Caco-2 (cell line): ENCODE measurements at regions not wholly inside any gene's neighbourhood (a gene's known extent, or its start where the extent isn't known, plus 50 kb on each side); places are given as distances from the start of the nearest gene placed in this dataset.

Experiments
- BruUV-seq: library from RNA; stranded (reverse); fragments of 400-500 nt; replicated peaks from 2 replicates; lab custom pipeline; 2021; lab: Mats Ljungman, UMichigan
- CTCF ChIA-PET: fragments of 300-600 bp; sonication (Branson Sonifier 250); formaldehyde crosslinking; loops from one replicate; lab custom pipeline; 2022; ENCODE audit warnings: antibody characterized with exemption; lab: Charles Lee
- POLR2A ChIA-PET: fragments of 300-600 bp; sonication (Branson Sonifier 250); formaldehyde crosslinking; loops from one replicate; lab custom pipeline; 2022; ENCODE audit warnings: antibody characterized with exemption; lab: Charles Lee
- DNase-seq, 2 experiments: peaks; one replicate each; pipeline versions ENCODE4 v3.0.0 to v3.0.0-alpha.2; 2020 to 2022
- H3K27me3 ChIP-seq: replicated peaks from 2 replicates; pipeline ENCODE4 v1.6.0; 2011; ENCODE audit warnings: low read length; ENCODE audit not compliant: control insufficient read depth, insufficient read depth
- H3K36me3 ChIP-seq: 2 replicates; pipeline ENCODE4 v1.5.1; 2011; ENCODE audit warnings: low read length; ENCODE audit not compliant: control insufficient read depth, insufficient read depth
- H3K4me1 ChIP-seq: fragments of 250-450 bp; sonication (Bioruptor Pico); 2 replicates; pipeline ENCODE4 v1.5.1; 2020; ENCODE audit warnings: mild to moderate bottlenecking
- H3K4me3 ChIP-seq: 2 replicates; pipeline ENCODE4 v1.5.1; 2011; ENCODE audit warnings: low read depth, mild to moderate bottlenecking, control low read depth, low read length
- H3K9me3 ChIP-seq: fragments of 250-450 bp; sonication (Bioruptor Pico); 2 replicates; pipeline ENCODE4 v1.5.1; 2020; ENCODE audit warnings: mild to moderate bottlenecking, moderate library complexity
- H3K27ac Mint-ChIP-seq: one replicate; pipeline ENCODE4 v1.8.0; 2022; ENCODE audit warnings: mixed read lengths; ENCODE audit not compliant: unreplicated experiment
- H3K27me3 Mint-ChIP-seq: one replicate; pipeline ENCODE4 v1.8.0; 2022; ENCODE audit warnings: mixed read lengths; ENCODE audit not compliant: insufficient read depth, unreplicated experiment
- H3K36me3 Mint-ChIP-seq: one replicate; pipeline ENCODE4 v1.8.0; 2022; ENCODE audit warnings: mild to moderate bottlenecking, mixed read lengths; ENCODE audit not compliant: insufficient read depth, unreplicated experiment
- H3K4me1 Mint-ChIP-seq: one replicate; pipeline ENCODE4 v1.8.0; 2022; ENCODE audit warnings: low read depth, mixed read lengths; ENCODE audit not compliant: unreplicated experiment
- H3K4me3 Mint-ChIP-seq: one replicate; pipeline ENCODE4 v1.8.0; 2022; ENCODE audit warnings: mild to moderate bottlenecking, moderate library complexity, mixed read lengths; ENCODE audit not compliant: unreplicated experiment
- H3K9me3 Mint-ChIP-seq: one replicate; pipeline ENCODE4 v1.8.0; 2022; ENCODE audit warnings: mixed read lengths; ENCODE audit not compliant: unreplicated experiment
- CTCF ChIP-seq, 2 experiments: fragments of 200-600 bp in 1 of 2; IDR thresholded peaks; 1 replicate in 1 of 2; 2 replicates in 1 of 2; pipeline versions ENCODE4 v1.5.1 to v1.8.0; 2011 to 2022; ENCODE audit warnings: antibody characterized with exemption in 1 of 2, control low read depth in 1 of 2, inconsistent platforms in 1 of 2, low read depth in 1 of 2, low read length in 1 of 2, mild to moderate bottlenecking in 1 of 2, moderate library complexity in 1 of 2; ENCODE audit not compliant: insufficient read depth in 1 of 2, severe bottlenecking in 1 of 2, unreplicated experiment in 1 of 2
- intact Hi-C: fragments of 100-400 bp; cut with micrococcal nuclease; formaldehyde crosslinking; loops from one replicate; pipeline ENCODE4 v1.10.0; 2022; ENCODE audit not compliant: unreplicated experiment

DNA sequence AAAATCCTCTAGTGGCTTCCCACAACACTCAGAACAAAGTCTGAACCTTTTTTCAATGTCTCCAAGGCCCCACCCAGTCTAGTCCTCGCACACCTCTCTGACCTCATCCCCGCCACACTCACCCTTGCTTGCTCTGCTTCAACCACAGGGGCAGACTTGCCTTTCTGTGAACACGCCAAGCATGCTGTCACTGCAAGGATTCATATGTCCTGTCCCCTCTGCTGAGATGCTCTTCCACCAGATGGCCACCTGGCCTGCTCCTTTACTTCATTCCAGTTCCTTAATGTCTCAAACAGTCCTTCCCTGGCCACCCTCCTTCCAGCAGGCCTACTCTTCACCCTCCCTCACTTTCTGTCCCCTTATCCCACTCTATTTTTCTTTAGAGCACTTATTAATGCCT is 60.6 kb upstream of the ARHGAP20 start:
- TF ChIP-seq CTCF (IDR thresholded peaks at IDR 0.05; ENCODE audit: insufficient read depth in 1 of 2, low read depth in 1 of 2, low read length in 1 of 2, severe bottlenecking in 1 of 2, unreplicated experiment in 1 of 2): no peak
- CTCF ChIA-PET: no interaction called here

GRCh38 chr11:110766316-110766715 is 54.1 kb upstream of the ARHGAP20 start:
- no peak for DNase-seq
- no peak overlapping the region for H3K4me3 Mint-ChIP-seq
- ChIA-PET POLR2A (no interaction called here), CTCF (no interaction called here)
- Histone ChIP-seq H3K4me3 (no peak overlapping the region), H3K36me3 (no peaks in the 10 kb centered on the region), H3K9me3 (no peaks in the 10 kb centered on the region), H3K27me3 (no peaks in the 10 kb centered on the region), H3K4me1 (no peaks in the 10 kb centered on the region)
- no peak overlapping the region for H3K27ac Mint-ChIP-seq
- H3K4me1 Mint-ChIP-seq: no peaks in the 10 kb centered on the region
- BruUV-seq: no TSS peak
- no peaks in the 10 kb centered on the region for H3K9me3 Mint-ChIP-seq
- intact Hi-C loops: no loop called here
- no peak for TF ChIP-seq CTCF (IDR thresholded peaks at IDR 0.05; ENCODE audit: insufficient read depth in 1 of 2, low read depth in 1 of 2, low read length in 1 of 2, severe bottlenecking in 1 of 2, unreplicated experiment in 1 of 2)
- H3K36me3 Mint-ChIP-seq: no peaks in the 10 kb centered on the region
- H3K27me3 Mint-ChIP-seq: peaks cover 13% of the 10 kb centered on the region

More for the DNA sequence above, 60.6 kb upstream of the ARHGAP20 start:
- no peak overlapping the region for H3K4me3 ChIP-seq
- H3K36me3 ChIP-seq: no peaks in the 10 kb centered on the region
- H3K4me3 Mint-ChIP-seq: no peak overlapping the region
- H3K9me3 ChIP-seq: no peaks in the 10 kb centered on the region
- no peaks in the 10 kb centered on the region for H3K4me1 ChIP-seq
- BruUV-seq: no TSS peak
- H3K4me1 Mint-ChIP-seq: no peaks in the 10 kb centered on the region
- no peaks in the 10 kb centered on the region for H3K36me3 Mint-ChIP-seq
- no peaks in the 10 kb centered on the region for H3K27me3 ChIP-seq
- DNase-seq: peak in 1 of 2 experiments; percentile 35
- intact Hi-C loops: no loop called here
- POLR2A ChIA-PET: no interaction called here
- no peaks in the 10 kb centered on the region for H3K9me3 Mint-ChIP-seq
- H3K27me3 Mint-ChIP-seq: peaks cover 13% of the 10 kb centered on the region
- no peak overlapping the region for H3K27ac Mint-ChIP-seq

DNA sequence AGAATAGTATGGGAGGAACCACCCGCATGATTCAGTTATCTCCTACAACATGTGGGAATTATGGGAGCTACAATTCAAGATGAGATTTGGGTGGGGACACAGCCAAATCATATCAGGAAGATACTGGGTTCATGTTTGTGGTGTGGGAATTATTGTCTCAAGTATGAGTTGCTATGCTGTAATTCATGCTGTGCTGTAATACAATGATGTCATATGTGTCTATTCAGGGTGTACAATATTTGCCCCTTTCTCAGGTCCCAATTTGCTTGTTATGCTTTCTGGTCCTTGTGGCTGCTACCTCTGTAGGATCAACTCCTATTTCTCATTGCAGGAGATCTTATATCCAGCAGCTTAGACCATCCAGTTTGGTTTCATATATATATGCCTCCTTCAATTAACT is 52.2 kb upstream of the ARHGAP20 start:
- Mint-ChIP-seq H3K9me3 (no peaks in the 10 kb centered on the region), H3K27ac (no peak overlapping the region), H3K4me1 (no peaks in the 10 kb centered on the region), H3K36me3 (no peaks in the 10 kb centered on the region), H3K27me3 (peaks cover 11% of the 10 kb centered on the region), H3K4me3 (no peak overlapping the region)
- Histone ChIP-seq H3K9me3 (no peaks in the 10 kb centered on the region), H3K36me3 (no peaks in the 10 kb centered on the region), H3K4me1 (no peaks in the 10 kb centered on the region), H3K27me3 (no peaks in the 10 kb centered on the region), H3K4me3 (no peak overlapping the region)
- no TSS peak for BruUV-seq
- POLR2A ChIA-PET: no interaction called here
- CTCF ChIA-PET: no interaction called here
- DNase-seq: no peak
- intact Hi-C loops: no loop called here
- TF ChIP-seq CTCF (IDR thresholded peaks at IDR 0.05; ENCODE audit: insufficient read depth in 1 of 2, low read depth in 1 of 2, low read length in 1 of 2, severe bottlenecking in 1 of 2, unreplicated experiment in 1 of 2): no peak
